Activated naive CD4-positive, alpha-beta T cell treated with anti-CD3 and anti-CD28 coated beads, Interleukin-2, amount 50 U/mL, for 24 hours (primary cell): ENCODE measurements at regions not wholly inside any gene's neighbourhood (a gene's known extent, or its start where the extent isn't known, plus 50 kb on each side); places are given as distances from the start of the nearest gene placed in this dataset.
"Not testable (repeated sequence)": the region's sequence is repeated elsewhere in the genome, so short reads cannot be mapped to it uniquely, and the experiment has no call there.

Experiments
- H3K27ac Mint-ChIP-seq: one replicate; pipeline ENCODE4 v1.8.0; 2021; ENCODE audit warnings: mild to moderate bottlenecking, mixed read lengths
- H3K27me3 Mint-ChIP-seq: one replicate; pipeline ENCODE4 v1.8.0; 2021; ENCODE audit warnings: mixed read lengths
- H3K36me3 Mint-ChIP-seq: one replicate; pipeline ENCODE4 v1.8.0; 2021; ENCODE audit warnings: mixed read lengths
- H3K4me1 Mint-ChIP-seq: one replicate; pipeline ENCODE4 v1.8.0; 2021; ENCODE audit warnings: mixed read lengths
- H3K4me3 Mint-ChIP-seq: one replicate; pipeline ENCODE4 v1.8.0; 2021; ENCODE audit warnings: mild to moderate bottlenecking, mixed read lengths
- H3K9me3 Mint-ChIP-seq: one replicate; pipeline ENCODE4 v1.8.0; 2021; ENCODE audit warnings: mixed read lengths

GRCh38 chr5:67921004-67921601, 294.5 kb upstream of the PIK3R1 start:
- H3K36me3 Mint-ChIP-seq: peaks cover 2% of the 10 kb centered on the region
- no peak overlapping the region for H3K4me3 Mint-ChIP-seq
- peaks cover 4% of the 10 kb centered on the region for H3K27me3 Mint-ChIP-seq
- H3K9me3 Mint-ChIP-seq: peaks cover 4% of the 10 kb centered on the region
- no peaks in the 10 kb centered on the region for H3K4me1 Mint-ChIP-seq
- H3K27ac Mint-ChIP-seq: no peak overlapping the region

- not testable (repeated sequence) for H3K27me3 Mint-ChIP-seq, H3K36me3 Mint-ChIP-seq, H3K4me1 Mint-ChIP-seq, H3K4me3 Mint-ChIP-seq, H3K27ac Mint-ChIP-seq, H3K9me3 Mint-ChIP-seq
Measured at GRCh38 chr5:67919532-67919931, 296.0 kb upstream of the PIK3R1 start.

GRCh38 chr5:67917561-67917960, 298.0 kb upstream of the PIK3R1 start:
- Mint-ChIP-seq H3K27me3 (peaks cover 4% of the 10 kb centered on the region), H3K4me1 (no peaks in the 10 kb centered on the region), H3K27ac (no peak overlapping the region), H3K4me3 (no peak overlapping the region), H3K9me3 (peaks cover 4% of the 10 kb centered on the region), H3K36me3 (peaks cover 2% of the 10 kb centered on the region)

- Mint-ChIP-seq H3K4me1 (no peaks in the 10 kb centered on the region), H3K36me3 (no peaks in the 10 kb centered on the region), H3K27ac (no peak overlapping the region), H3K9me3 (no peaks in the 10 kb centered on the region), H3K27me3 (no peaks in the 10 kb centered on the region), H3K4me3 (no peak overlapping the region)
Measured at GRCh38 chr5:67910546-67910945, 305.0 kb upstream of the PIK3R1 start.

DNA sequence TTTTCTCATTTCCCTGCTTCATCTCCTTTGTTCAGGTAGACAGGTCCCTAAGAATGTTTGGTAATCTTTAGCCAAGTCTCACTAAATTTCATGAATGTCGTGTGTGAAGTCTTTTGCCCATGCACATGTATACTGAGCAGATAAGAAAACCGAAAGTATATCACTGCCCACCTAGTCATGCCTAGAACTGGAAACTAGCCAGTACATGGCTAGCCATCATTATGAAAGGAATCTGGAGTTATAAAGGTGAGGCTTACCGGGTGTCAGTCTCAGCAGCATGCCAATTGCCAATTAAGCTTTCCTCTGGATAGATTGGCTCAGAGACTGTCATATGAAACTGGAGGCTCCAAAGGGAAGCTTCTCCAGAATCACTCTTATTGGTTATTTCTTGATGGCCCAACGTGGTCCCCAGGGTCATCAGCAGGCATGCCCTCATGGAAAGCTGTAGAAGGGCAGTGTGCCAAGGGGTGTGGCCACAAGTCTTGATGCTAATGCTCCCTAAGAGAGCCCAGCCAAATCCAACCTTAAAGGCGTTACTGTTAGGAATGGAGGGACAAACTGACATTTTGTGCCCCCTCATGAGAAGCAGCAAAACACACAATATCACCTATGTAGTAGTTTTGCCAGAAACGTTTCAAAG, 307.3 kb upstream of the PIK3R1 start:
- no peaks in the 10 kb centered on the region for H3K27me3 Mint-ChIP-seq
- no peaks in the 10 kb centered on the region for H3K4me1 Mint-ChIP-seq
- H3K9me3 Mint-ChIP-seq: no peaks in the 10 kb centered on the region
- no peak overlapping the region for H3K27ac Mint-ChIP-seq
- H3K4me3 Mint-ChIP-seq: no peak overlapping the region
- no peaks in the 10 kb centered on the region for H3K36me3 Mint-ChIP-seq

DNA sequence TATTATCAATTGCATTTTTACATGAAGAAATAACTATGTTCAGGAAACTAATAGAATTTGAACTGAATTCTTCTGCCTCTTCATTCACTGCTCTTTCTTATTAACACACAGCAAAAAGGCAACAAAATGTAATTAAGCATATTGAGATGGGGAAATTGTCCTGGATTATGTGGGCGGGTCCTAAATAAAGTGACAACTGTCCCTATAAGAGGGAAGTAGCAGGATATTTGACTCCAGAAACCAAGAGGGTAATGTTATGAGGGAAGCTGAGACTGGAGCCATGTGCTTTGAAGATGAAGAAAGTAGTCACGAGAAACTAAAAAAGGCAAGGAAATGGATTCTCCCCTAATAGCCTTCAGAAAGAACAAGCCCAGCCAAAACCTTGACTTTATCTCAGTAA, 311.2 kb upstream of the PIK3R1 start:
- Mint-ChIP-seq H3K4me1 (no peaks in the 10 kb centered on the region), H3K4me3 (no peak overlapping the region), H3K27ac (no peak overlapping the region), H3K9me3 (no peaks in the 10 kb centered on the region), H3K36me3 (no peaks in the 10 kb centered on the region), H3K27me3 (no peaks in the 10 kb centered on the region)

DNA sequence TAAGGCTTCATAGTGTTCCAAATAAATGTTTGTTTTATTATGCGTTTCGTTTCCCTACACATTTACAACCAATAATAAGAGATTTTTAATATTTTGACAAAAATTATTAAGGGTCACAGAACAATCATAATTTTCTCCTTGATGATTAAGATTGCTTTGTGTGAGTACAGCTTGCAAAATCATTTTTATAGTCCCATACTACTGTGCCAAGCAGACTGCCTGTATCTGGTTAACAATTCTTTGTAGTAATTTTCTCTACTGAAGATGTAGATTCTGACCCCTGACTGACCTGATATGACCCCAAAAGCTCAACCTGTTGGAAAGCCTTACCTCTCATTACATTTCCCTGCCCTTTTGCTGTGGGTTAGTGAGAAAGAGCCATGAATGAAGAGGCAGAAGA, 311.9 kb upstream of the PIK3R1 start:
- Mint-ChIP-seq H3K9me3 (no peaks in the 10 kb centered on the region), H3K4me3 (no peak overlapping the region), H3K27me3 (no peaks in the 10 kb centered on the region), H3K4me1 (no peaks in the 10 kb centered on the region), H3K36me3 (no peaks in the 10 kb centered on the region), H3K27ac (no peak overlapping the region)

DNA sequence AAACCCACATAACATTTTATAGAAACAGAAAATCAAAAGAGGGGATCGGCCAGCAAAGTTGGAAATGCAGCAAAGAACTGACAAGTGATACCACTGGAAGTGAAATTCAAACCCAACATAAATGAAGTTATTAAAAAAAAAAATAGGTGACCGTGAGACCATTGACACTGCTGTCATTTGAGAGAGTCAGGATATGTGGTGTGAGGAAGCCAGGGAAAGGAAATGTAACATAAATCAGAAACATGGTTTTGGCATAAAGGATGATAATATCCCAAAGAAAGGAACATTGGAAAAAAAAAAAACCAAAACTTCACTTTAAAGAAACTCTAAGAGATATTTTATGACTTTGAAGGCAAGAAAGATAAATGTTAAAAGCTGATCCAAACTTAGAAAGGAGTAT, 312.4 kb upstream of the PIK3R1 start:
- Mint-ChIP-seq H3K4me3 (no peak overlapping the region), H3K36me3 (no peaks in the 10 kb centered on the region), H3K27ac (no peak overlapping the region), H3K4me1 (no peaks in the 10 kb centered on the region), H3K9me3 (no peaks in the 10 kb centered on the region), H3K27me3 (no peaks in the 10 kb centered on the region)

- no peaks in the 10 kb centered on the region for H3K4me1 Mint-ChIP-seq
- H3K36me3 Mint-ChIP-seq: no peaks in the 10 kb centered on the region
- no peaks in the 10 kb centered on the region for H3K9me3 Mint-ChIP-seq
- no peaks in the 10 kb centered on the region for H3K27me3 Mint-ChIP-seq
- H3K27ac Mint-ChIP-seq: no peak overlapping the region
- no peak overlapping the region for H3K4me3 Mint-ChIP-seq
Measured at GRCh38 chr5:67902497-67902830, 313.1 kb upstream of the PIK3R1 start.

DNA sequence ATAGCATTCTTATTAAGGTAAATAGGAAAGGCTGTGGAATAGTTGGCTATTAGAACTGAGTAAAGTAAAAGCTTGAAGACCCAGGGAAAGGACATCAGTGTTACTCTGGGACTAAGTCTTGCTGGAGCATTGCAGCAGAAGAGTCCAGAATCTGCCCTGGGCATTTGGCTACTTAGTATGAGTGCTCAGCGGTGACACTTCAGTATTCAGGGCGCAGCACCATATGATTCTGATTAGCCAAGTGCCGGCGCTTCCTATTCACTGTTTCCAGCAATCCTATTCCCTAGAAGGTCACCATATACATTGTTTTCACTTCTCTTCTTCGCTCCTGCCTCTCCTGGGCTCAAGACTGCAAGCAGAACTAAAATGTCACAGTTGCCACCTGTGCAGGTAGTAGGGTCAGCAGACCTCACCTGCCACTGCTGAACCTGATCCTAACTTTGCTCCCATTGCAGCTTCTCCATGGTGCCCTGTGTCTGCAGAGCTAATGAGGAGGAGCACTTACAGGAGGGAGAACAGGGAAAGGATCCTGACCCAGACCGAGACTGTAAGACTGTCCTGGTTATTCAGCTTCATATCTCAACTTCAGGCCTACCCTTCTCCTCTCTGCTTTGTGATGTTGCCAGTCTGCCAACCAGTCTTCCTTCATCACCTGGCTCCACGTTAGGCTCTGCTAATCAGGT, 313.6 kb upstream of the PIK3R1 start:
- Mint-ChIP-seq H3K9me3 (no peaks in the 10 kb centered on the region), H3K27me3 (no peaks in the 10 kb centered on the region), H3K36me3 (no peaks in the 10 kb centered on the region), H3K27ac (no peak overlapping the region), H3K4me3 (no peak overlapping the region), H3K4me1 (no peaks in the 10 kb centered on the region)

GRCh38 chr5:67900514-67900913, 315.0 kb upstream of the PIK3R1 start:
- H3K27me3 Mint-ChIP-seq: no peaks in the 10 kb centered on the region
- H3K4me1 Mint-ChIP-seq: no peaks in the 10 kb centered on the region
- H3K36me3 Mint-ChIP-seq: no peaks in the 10 kb centered on the region
- H3K9me3 Mint-ChIP-seq: no peaks in the 10 kb centered on the region
- H3K27ac Mint-ChIP-seq: no peak overlapping the region
- no peak overlapping the region for H3K4me3 Mint-ChIP-seq

DNA sequence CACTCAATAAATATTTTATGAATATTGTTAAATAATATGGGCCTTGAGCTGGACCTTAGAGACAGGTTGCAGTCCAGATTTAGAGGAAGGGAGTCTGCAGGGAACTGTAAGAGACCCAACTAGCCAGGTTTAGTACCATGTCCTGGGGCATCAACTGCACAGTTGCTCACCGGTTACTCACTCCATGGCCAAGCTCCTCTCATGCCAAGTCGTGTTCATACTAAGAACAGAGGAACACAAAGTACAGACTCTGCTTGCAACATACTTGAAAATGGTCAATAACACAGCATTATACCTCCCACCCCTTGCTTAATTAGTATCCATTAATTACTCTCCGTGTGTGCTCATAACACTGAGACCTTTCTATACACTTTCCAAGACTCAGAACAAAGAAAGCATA, 317.6 kb upstream of the PIK3R1 start:
- Mint-ChIP-seq H3K4me3 (no peak overlapping the region), H3K36me3 (no peaks in the 10 kb centered on the region), H3K4me1 (no peaks in the 10 kb centered on the region), H3K27me3 (no peaks in the 10 kb centered on the region), H3K9me3 (no peaks in the 10 kb centered on the region), H3K27ac (no peak overlapping the region)

DNA sequence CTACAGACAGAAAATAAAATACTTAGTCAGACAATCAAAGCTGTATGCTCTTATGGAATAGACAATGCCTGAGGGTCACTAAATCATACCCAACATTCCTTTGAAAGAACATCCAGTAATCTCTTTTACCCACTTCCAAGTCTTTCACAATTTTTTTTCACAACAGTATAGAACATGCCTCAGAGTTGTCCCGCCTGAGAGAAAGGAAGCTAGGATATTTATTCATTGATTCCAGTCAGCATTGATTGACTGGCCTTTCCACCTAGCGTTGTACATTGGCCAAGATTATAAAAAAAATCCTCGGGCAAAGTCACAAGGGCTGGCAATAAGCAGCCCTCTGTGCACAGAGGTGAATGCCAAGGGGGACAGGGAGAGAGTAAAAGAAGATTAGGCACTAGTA, 318.1 kb upstream of the PIK3R1 start:
- H3K27ac Mint-ChIP-seq: no peak overlapping the region
- H3K4me1 Mint-ChIP-seq: no peaks in the 10 kb centered on the region
- H3K4me3 Mint-ChIP-seq: no peak overlapping the region
- no peaks in the 10 kb centered on the region for H3K9me3 Mint-ChIP-seq
- H3K36me3 Mint-ChIP-seq: no peaks in the 10 kb centered on the region
- no peaks in the 10 kb centered on the region for H3K27me3 Mint-ChIP-seq

DNA sequence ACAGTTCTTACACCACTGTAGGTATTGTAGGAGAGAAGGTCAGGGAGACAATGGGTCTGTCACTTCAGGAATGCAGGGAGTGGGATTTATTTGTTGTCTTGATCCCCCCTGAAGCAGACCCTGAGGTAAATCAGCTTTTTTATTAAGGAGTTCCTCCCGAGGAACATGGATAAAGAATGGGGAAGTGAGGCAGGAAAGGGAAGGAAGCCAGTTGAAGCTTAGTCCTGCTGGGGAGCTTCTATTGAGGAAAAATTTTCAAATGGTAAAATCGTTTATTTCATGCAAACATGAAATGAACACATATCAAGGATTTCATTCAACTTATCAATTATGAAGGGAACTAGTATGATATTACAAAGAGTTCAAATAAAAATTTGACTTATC, 318.6 kb upstream of the PIK3R1 start:
- H3K4me1 Mint-ChIP-seq: no peaks in the 10 kb centered on the region
- no peaks in the 10 kb centered on the region for H3K27me3 Mint-ChIP-seq
- H3K36me3 Mint-ChIP-seq: peaks cover 1% of the 10 kb centered on the region
- no peak overlapping the region for H3K27ac Mint-ChIP-seq
- no peak overlapping the region for H3K4me3 Mint-ChIP-seq
- H3K9me3 Mint-ChIP-seq: no peaks in the 10 kb centered on the region

GRCh38 chr5:67896311-67896929, 319.1 kb upstream of the PIK3R1 start:
- Mint-ChIP-seq H3K27me3 (peaks cover 2% of the 10 kb centered on the region), H3K27ac (no peak overlapping the region), H3K36me3 (peaks cover 1% of the 10 kb centered on the region), H3K4me3 (no peak overlapping the region), H3K4me1 (no peaks in the 10 kb centered on the region), H3K9me3 (no peaks in the 10 kb centered on the region)

GRCh38 chr5:67889870-67890269, 325.7 kb upstream of the PIK3R1 start:
- H3K27me3 Mint-ChIP-seq, H3K27ac Mint-ChIP-seq, H3K36me3 Mint-ChIP-seq, H3K4me3 Mint-ChIP-seq, H3K4me1 Mint-ChIP-seq, H3K9me3 Mint-ChIP-seq: not testable (repeated sequence)
